HG02938 (cell line): ENCODE measurements at regions not wholly inside any gene's neighbourhood (a gene's known extent, or its start where the extent isn't known, plus 50 kb on each side); places are given as distances from the start of the nearest gene placed in this dataset.

Experiments used
- ATAC-seq: cut with Tn5 transposase; IDR thresholded peaks from one replicate; pipeline ENCODE4 v1.9.1; 2021; ENCODE audit warnings: mild to moderate bottlenecking, moderate library complexity; ENCODE audit not compliant: unreplicated experiment

DNA sequence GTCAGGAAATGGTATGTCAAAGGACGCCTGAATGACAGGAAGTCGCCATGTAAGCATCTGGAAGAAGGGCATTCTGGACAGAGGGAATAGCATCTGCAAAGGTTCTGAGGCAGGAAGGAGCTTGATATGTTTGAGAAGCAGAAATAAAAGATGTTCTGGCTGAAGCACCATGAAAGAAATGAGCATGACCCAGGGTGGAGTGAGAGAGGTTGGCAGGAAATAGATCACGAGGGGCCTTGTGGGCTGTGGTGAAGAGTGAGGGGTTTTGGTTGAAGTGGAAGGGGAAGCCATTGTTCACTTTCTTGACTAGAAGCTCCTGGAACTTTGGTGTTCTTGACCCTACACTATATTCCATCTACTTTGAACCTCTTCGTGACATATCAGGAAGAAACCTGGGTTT is 99.4 kb upstream of the PARP11 start:
- ATAC-seq: no peak

- ATAC-seq: no peak
Observed at GRCh38 chr12:3968523-3968922, 95.3 kb upstream of the PARP11 start.

DNA sequence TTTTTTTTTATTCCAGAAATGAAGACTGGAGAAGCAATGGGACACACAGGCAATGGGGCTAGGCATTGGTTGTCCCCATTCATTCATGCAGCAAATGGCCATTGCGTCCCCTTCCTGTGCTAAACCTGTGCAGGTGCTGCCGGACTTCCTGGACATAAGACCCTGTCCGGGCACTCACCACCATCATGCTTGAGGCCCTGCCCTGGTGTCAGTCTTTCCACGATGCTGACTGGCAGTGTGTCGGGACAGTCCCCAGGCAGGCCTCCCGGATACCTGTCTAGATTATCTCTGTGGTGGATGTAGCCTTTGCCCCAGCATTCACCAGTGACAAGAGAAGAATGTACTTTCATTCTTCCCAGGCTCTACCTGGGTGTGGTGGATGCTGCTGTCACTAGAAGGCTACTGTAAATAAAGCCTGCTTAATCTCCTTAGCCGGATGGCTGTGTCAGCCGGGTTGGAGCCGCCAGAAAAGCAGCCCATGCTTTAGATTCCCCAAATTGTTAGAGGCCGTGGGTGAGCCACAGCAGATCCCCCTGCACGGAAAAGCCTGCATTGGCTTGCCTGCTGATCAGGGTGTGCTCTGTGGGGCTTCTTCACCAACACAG is 94.5 kb upstream of the PARP11 start:
- ATAC-seq: no peak

DNA sequence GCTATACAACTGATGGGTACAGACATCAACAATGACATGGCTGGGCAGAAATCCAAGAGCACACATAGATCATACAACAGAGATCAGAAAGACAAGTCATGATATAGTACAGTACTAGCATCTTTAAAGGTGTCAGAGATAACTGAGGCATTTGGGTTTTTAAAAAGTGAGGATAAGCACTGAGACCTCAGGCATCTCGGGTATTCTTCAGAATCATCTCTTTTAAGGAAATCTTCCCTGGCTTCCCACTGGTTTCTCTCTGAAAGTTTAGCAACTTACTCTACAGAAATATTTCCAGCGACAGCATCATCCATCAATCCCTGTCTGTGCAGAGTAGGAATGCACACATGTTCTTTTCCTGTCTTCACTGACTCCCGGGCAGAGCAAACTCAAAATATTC is 93.2 kb upstream of the PARP11 start:
- no peak for ATAC-seq

GRCh38 chr12:3965046-3965445 is 91.8 kb upstream of the PARP11 start:
- ATAC-seq: no peak

DNA sequence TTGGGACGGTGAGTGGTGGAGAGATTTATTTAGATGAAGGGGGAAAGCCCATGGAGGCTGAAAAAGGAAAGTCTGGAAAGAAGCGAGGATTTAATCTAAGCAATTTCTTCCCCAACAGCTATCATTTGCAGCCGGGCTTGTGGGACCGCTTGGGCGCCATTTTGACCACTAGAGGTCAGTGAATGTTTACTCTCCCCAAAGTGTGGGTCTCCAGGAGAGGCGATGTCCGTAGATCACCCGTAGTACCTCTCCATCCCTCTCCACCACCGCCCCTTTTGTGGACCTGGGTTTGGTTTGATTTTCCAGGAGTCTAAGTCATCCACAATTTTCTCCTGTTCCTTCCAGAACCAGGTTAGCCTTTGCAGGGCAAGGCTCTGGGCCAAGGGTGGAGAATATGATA is 91.2 kb upstream of the PARP11 start:
- no peak for ATAC-seq

DNA sequence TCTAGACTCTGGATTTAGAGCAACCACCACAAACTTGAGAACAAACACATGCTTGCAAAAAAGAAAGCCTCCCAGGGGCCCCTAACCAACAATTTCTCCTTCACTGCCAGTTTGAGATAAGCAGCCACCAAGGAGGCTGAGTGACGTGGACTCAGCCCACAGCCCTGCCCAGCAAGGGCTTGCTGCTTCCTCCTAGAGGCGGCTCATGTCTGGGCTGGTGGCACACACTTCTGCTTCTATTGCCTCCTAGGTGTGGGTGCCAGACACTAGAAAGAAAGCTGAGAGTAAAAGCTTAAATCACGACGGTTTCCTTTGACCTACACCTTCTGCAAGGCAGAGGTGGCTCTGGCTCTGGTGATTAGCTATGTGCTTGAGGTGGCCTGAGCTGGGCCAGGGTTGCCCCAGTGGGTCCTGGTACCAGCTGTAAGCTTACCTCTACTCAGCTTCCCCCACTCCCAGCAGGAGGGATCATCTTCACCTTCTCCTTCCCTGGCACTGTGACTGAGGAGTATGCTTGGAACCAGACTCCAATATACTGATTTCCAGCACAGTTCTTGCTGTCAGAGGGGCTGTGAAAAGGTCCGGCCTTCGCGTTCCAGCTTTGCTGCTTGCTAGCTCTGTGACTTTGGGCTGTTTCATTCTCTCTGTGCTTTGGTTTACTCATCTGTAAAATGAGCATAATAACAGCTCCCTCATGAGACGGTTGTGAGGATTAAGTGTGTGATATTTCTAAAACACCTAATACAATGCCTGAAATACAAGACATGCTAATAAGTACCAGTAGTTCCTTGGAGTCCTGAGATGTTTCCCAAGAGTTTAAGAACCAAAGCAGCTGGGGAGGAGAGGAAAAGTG is 89.7 kb upstream of the PARP11 start:
- no peak for ATAC-seq

- ATAC-seq: no peak
Observed at GRCh38 chr12:3961591-3961990, 88.4 kb upstream of the PARP11 start.

- ATAC-seq: no peak
Observed at GRCh38 chr12:3959799-3960560, 86.8 kb upstream of the PARP11 start.

DNA sequence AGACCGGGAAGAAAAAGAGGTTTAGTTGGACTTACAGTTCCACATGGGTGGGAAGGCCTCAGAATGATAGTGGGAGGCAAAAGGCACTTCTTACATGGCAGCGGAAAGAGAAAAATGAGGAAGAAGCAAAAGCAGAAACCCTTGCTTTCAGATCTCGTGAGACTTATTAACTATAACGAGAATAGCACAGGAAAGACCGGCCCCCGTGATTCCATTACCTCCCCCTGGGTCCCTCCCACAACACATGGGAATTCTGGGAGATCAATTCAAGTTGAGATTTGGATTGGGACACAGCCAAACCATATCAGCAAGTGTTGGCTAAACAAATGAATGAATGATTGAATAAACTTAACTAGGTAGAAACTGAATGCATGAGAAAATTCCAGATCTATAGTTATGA is 85.3 kb upstream of the PARP11 start:
- ATAC-seq: no peak

- no peak for ATAC-seq
Observed at GRCh38 chr12:3951380-3952135, 78.4 kb upstream of the PARP11 start.

- no peak for ATAC-seq
Observed at GRCh38 chr12:3950714-3951320, 77.6 kb upstream of the PARP11 start.

- no peak for ATAC-seq
Observed at GRCh38 chr12:3947781-3948180, 74.6 kb upstream of the PARP11 start.

GRCh38 chr12:3945671-3946070 is 72.5 kb upstream of the PARP11 start:
- no peak for ATAC-seq

DNA sequence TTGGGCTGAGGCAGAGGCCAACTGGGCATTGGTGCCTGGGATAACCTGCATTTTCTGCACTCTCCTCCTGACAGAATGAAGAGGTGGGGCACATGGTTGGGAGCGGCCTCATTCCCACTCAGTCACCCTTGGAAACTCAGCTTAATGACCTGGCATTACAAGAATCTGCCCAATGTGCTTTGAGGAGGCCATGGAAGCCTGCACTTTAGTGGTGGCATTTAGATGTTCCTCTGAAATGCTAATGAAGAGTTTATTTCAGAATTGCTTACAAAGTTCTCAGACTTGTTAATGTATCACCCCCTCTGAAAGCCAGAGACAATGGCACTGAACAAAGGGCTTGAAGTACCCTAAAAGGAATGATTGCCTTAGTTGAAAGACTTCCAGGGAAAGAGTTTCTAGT is 71.4 kb upstream of the PARP11 start:
- ATAC-seq: no peak

GRCh38 chr12:3938042-3938544 is 64.9 kb upstream of the PARP11 start:
- ATAC-seq: no peak

DNA sequence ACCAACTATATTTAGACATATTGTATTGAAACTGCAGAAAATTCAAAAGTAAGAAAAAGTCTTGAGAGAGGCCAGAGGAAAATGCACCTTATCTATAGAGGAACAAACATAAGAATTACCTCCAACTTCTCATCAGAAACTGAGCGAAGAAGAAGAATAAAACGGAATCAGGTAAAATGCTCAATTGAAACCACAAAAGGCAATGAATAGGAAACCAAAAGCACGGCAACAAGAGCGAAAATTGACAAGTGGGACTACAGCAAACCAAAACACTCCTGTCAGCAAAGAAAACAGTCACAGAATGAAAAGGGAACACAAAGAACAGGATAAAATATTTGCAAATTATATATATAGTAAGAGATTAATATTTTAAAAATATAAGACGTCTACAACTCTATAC is 61.9 kb upstream of the PARP11 start:
- ATAC-seq: no peak

- ATAC-seq: no peak
Observed at GRCh38 chr12:3933819-3934192, 60.6 kb upstream of the PARP11 start.

DNA sequence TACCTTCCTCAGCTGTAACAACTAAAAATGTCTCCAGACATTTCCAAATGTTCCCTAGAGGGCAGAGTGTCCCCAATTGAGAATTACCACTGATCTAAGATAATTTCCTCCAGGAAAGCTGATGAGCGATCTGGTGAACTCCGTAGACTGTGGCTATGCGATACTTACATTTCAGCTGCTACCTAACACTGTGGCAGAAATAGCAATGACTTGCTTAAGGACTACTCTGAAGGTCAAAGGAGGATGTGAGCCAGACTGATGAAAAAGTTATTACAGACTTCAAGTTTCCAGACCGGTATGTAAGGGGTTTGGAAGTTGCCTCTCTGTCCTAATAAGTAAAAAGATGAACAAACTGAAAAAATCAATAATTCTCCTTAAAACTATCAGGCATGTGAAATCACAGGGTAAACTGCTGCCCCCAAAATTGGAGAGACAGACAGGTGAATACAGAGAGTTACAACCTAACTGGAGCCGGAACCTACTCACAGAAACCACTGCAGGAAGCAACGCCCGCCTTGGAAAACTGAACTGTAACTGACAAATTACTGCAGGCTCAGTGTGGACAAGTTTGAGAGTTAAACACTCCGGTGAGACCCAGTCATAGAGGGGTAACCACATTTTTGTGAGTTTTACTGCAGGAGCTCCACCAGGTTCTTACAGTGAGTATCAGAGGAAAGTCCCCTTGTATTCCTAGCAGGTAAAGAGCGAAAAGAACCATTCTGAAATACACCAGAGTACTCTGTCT is 60.0 kb upstream of the PARP11 start:
- ATAC-seq: no peak

GRCh38 chr12:3931776-3932175 is 58.6 kb upstream of the PARP11 start:
- no peak for ATAC-seq
